ENCODE measurements at regions not wholly inside any gene's neighbourhood (a gene's known extent, or its start where the extent isn't known, plus 50 kb on each side); places are given as distances from the start of the nearest gene placed in this dataset.
"Not testable (repeated sequence)": the region's sequence is repeated elsewhere in the genome, so short reads cannot be mapped to it uniquely, and the experiment has no call there.

- no peak for DNase-seq (ENCODE audit: low spot score)
These were observed 452.0 kb downstream of the DMAC1 start for GRCh38 chr9:7347556-7347955.

- DNase-seq (ENCODE audit: low spot score) = no peak
These were observed 453.4 kb downstream of the DMAC1 start for GRCh38 chr9:7346144-7346543.

- no peak for DNase-seq (ENCODE audit: low spot score)
These were observed 456.8 kb downstream of the DMAC1 start for GRCh38 chr9:7342736-7343135.

- DNase-seq (ENCODE audit: low spot score) = no peak
These were observed 457.3 kb downstream of the DMAC1 start for GRCh38 chr9:7342229-7342628.

- no peak for DNase-seq (ENCODE audit: low spot score)
These were observed 458.0 kb downstream of the DMAC1 start for GRCh38 chr9:7341571-7341970.

- no peak for DNase-seq (ENCODE audit: low spot score)
These were observed 459.1 kb downstream of the DMAC1 start for GRCh38 chr9:7340451-7340850.

GRCh38 chr9:7338586-7339281 is 460.8 kb downstream of the DMAC1 start:
- no peak for DNase-seq (ENCODE audit: low spot score)

- no peak for DNase-seq (ENCODE audit: low spot score)
These were observed 463.1 kb downstream of the DMAC1 start for GRCh38 chr9:7336356-7337065.

GRCh38 chr9:7333719-7334118 is 465.9 kb downstream of the DMAC1 start:
- DNase-seq (ENCODE audit: low spot score) = no peak

GRCh38 chr9:7332780-7333179 is 466.8 kb downstream of the DMAC1 start:
- no peak for DNase-seq (ENCODE audit: low spot score)

- no peak for DNase-seq (ENCODE audit: low spot score)
These were observed 471.1 kb downstream of the DMAC1 start for GRCh38 chr9:7328453-7328852.

- no peak for DNase-seq (ENCODE audit: low spot score)
These were observed 473.6 kb downstream of the DMAC1 start for GRCh38 chr9:7325995-7326394.

- no peak for DNase-seq (ENCODE audit: low spot score)
These were observed 475.4 kb downstream of the DMAC1 start for GRCh38 chr9:7324152-7324598.

- no peak for DNase-seq (ENCODE audit: low spot score)
These were observed 478.7 kb downstream of the DMAC1 start for GRCh38 chr9:7320841-7321240.

GRCh38 chr9:7320139-7320538 is 479.4 kb downstream of the DMAC1 start:
- DNase-seq (ENCODE audit: low spot score) = peak; percentile 67

- no peak for DNase-seq (ENCODE audit: low spot score)
These were observed 480.7 kb downstream of the DMAC1 start for GRCh38 chr9:7318920-7319319.

- DNase-seq (ENCODE audit: low spot score) = no peak
These were observed 482.6 kb downstream of the DMAC1 start for GRCh38 chr9:7316967-7317366.

GRCh38 chr9:7316166-7316795 is 483.3 kb downstream of the DMAC1 start:
- no peak for DNase-seq (ENCODE audit: low spot score)

GRCh38 chr9:7315746-7316145 is 483.8 kb downstream of the DMAC1 start:
- DNase-seq (ENCODE audit: low spot score) = no peak

- DNase-seq (ENCODE audit: low spot score) = no peak
These were observed 484.5 kb downstream of the DMAC1 start for GRCh38 chr9:7315116-7315515.

GRCh38 chr9:7313389-7313788 is 486.2 kb downstream of the DMAC1 start:
- DNase-seq (ENCODE audit: low spot score) = no peak

- DNase-seq (ENCODE audit: low spot score) = not testable (repeated sequence)
These were observed 490.5 kb downstream of the DMAC1 start for GRCh38 chr9:7309051-7309450.

- DNase-seq (ENCODE audit: low spot score) = no peak
These were observed 493.9 kb downstream of the DMAC1 start for GRCh38 chr9:7305677-7306076.

Measured in SK-N-DZ (cell line).